Stimulated activated CD8-positive, alpha-beta memory T cell treated with anti-CD3 and anti-CD28 coated beads, Interleukin-7, amount 100 ng/mL, for 4 hours (primary cell): ENCODE measurements at regions not wholly inside any gene's neighbourhood (a gene's known extent, or its start where the extent isn't known, plus 50 kb on each side); places are given as distances from the start of the nearest gene placed in this dataset.
"Not testable (repeated sequence)": the region's sequence is repeated elsewhere in the genome, so short reads cannot be mapped to it uniquely, and the experiment has no call there.

Experiments used
- DNase-seq, 2 donors: peaks; one replicate each; pipeline ENCODE4 v3.0.0-alpha.2; 2020; ENCODE audit warnings: low read depth in 2 of 2

- no peak for DNase-seq
These were observed 255.3 kb downstream of the VAPA start for GRCh38 chr18:10169064-10169562.

- DNase-seq: no peak
These were observed 256.0 kb downstream of the VAPA start for GRCh38 chr18:10169814-10170213.

GRCh38 chr18:10170375-10170774, 256.6 kb downstream of the VAPA start:
- no peak for DNase-seq

- DNase-seq: not testable (repeated sequence)
These were observed 261.5 kb downstream of the VAPA start for GRCh38 chr18:10175333-10175732.

GRCh38 chr18:10179326-10179725, 265.5 kb downstream of the VAPA start:
- not testable (repeated sequence) for DNase-seq

GRCh38 chr18:10182009-10182624, 268.3 kb downstream of the VAPA start:
- DNase-seq: no peak

- no peak for DNase-seq
These were observed 269.7 kb upstream of the APCDD1 start for GRCh38 chr18:10184776-10185175.

GRCh38 chr18:10188971-10189810, 265.2 kb upstream of the APCDD1 start:
- DNase-seq: no peak

- DNase-seq: no peak
These were observed 263.9 kb upstream of the APCDD1 start for GRCh38 chr18:10190564-10190963.

GRCh38 chr18:10193444-10193843, 261.0 kb upstream of the APCDD1 start:
- DNase-seq: no peak

GRCh38 chr18:10194592-10194991, 259.8 kb upstream of the APCDD1 start:
- DNase-seq: no peak

GRCh38 chr18:10195529-10195928, 258.9 kb upstream of the APCDD1 start:
- DNase-seq: no peak

GRCh38 chr18:10197097-10197496, 257.3 kb upstream of the APCDD1 start:
- no peak for DNase-seq

GRCh38 chr18:10201226-10201625, 253.2 kb upstream of the APCDD1 start:
- no peak for DNase-seq

GRCh38 chr18:10201659-10202058, 252.8 kb upstream of the APCDD1 start:
- no peak for DNase-seq

- DNase-seq: no peak
These were observed 251.6 kb upstream of the APCDD1 start for GRCh38 chr18:10202845-10203321.

- no peak for DNase-seq
These were observed 249.3 kb upstream of the APCDD1 start for GRCh38 chr18:10205151-10205550.

GRCh38 chr18:10207682-10208345, 246.6 kb upstream of the APCDD1 start:
- DNase-seq: no peak

GRCh38 chr18:10209302-10209701, 245.1 kb upstream of the APCDD1 start:
- DNase-seq: no peak

- no peak for DNase-seq
These were observed 244.3 kb upstream of the APCDD1 start for GRCh38 chr18:10210057-10210633.

- DNase-seq: no peak
These were observed 240.9 kb upstream of the APCDD1 start for GRCh38 chr18:10213526-10213925.

- no peak for DNase-seq
These were observed 239.0 kb upstream of the APCDD1 start for GRCh38 chr18:10215446-10215845.
